PC-3 (cell line): ENCODE measurements at regions not wholly inside any gene's neighbourhood (a gene's known extent, or its start where the extent isn't known, plus 50 kb on each side); places are given as distances from the start of the nearest gene placed in this dataset.

ENCODE experiments used
- ATAC-seq: fragments of 200-7000 bp; cut with Tn5 transposase; 2 replicates; pipeline ENCODE4 v1.9.1; 2020; ENCODE audit warnings: mild to moderate bottlenecking, moderate library complexity
- BruUV-seq: library from RNA; stranded (reverse); fragments of 400-500 nt; replicated peaks from 2 replicates; lab custom pipeline; 2021; lab: Mats Ljungman, UMichigan
- CTCF ChIA-PET: fragments of 300-600 bp; sonication (Branson Sonifier 250); formaldehyde crosslinking; loops from one replicate; lab custom pipeline; 2022; ENCODE audit warnings: antibody characterized with exemption; lab: Charles Lee
- POLR2A ChIA-PET: fragments of 300-600 bp; sonication (Branson Sonifier 250); formaldehyde crosslinking; loops from one replicate; lab custom pipeline; 2022; ENCODE audit warnings: antibody characterized with exemption; ENCODE audit not compliant: unreplicated experiment; lab: Charles Lee
- DNase-seq: peaks from one replicate; pipeline ENCODE4 v3.0.0-alpha.2; 2015
- H2AFZ ChIP-seq: fragments of 300-600 bp; sonication (generic); 2 replicates; pipeline ENCODE4 v1.6.0; 2016; ENCODE audit warnings: antibody characterized with exemption, low read length
- H3F3A ChIP-seq: fragments of 300-600 bp; sonication (generic); one replicate; pipeline ENCODE4 v1.6.0; 2017; ENCODE audit warnings: antibody characterized with exemption, low read length, control low read depth, mild to moderate bottlenecking; ENCODE audit not compliant: unreplicated experiment
- H3K27ac ChIP-seq: fragments of 300-600 bp; sonication (generic); 2 replicates; pipeline ENCODE4 v1.5.1; 2016; ENCODE audit warnings: mild to moderate bottlenecking, low read length
- H3K27me3 ChIP-seq: fragments of 300-600 bp; sonication (generic); 2 replicates; pipeline ENCODE4 v1.6.1; 2016; ENCODE audit warnings: low read length, mixed read lengths
- H3K36me3 ChIP-seq: fragments of 300-600 bp; sonication (generic); 2 replicates; pipeline ENCODE4 v1.6.1; 2016; ENCODE audit warnings: low read depth, mixed run types, low read length, mixed read lengths
- H3K4me1 ChIP-seq: fragments of 300-600 bp; sonication (generic); 2 replicates; pipeline ENCODE4 v1.5.1; 2016; ENCODE audit warnings: low read length; ENCODE audit not compliant: insufficient read depth
- H3K4me2 ChIP-seq: fragments of 300-600 bp; sonication (generic); 2 replicates; pipeline ENCODE4 v1.6.0; 2016; ENCODE audit warnings: low read length
- H3K4me3 ChIP-seq: fragments of 300-600 bp; sonication (generic); 2 replicates; pipeline ENCODE4 v1.5.1; 2016; ENCODE audit warnings: mild to moderate bottlenecking, low read length, mixed read lengths
- H3K79me2 ChIP-seq: fragments of 300-600 bp; sonication (generic); 2 replicates; pipeline ENCODE4 v1.6.1; 2017; ENCODE audit warnings: low read length, mixed read lengths
- H3K9ac ChIP-seq: fragments of 300-600 bp; sonication (generic); 2 replicates; pipeline ENCODE4 v1.6.0; 2016; ENCODE audit warnings: mild to moderate bottlenecking, low read length
- H3K9me2 ChIP-seq: fragments of 300-600 bp; sonication (generic); replicated peaks from 2 replicates; pipeline ENCODE4 v1.6.1; 2016; ENCODE audit warnings: mixed run types, low read length, mixed read lengths
- H3K9me3 ChIP-seq: fragments of 300-600 bp; sonication (generic); 2 replicates; pipeline ENCODE4 v1.6.1; 2016; ENCODE audit warnings: low read length, mixed read lengths
- H4K20me1 ChIP-seq: fragments of 300-600 bp; sonication (generic); 2 replicates; pipeline ENCODE4 v1.6.1; 2016; ENCODE audit warnings: low read length, mixed read lengths
- CTCF ChIP-seq: fragments of 300-600 bp; sonication (generic); conservative IDR thresholded peaks from 2 replicates; pipeline ENCODE4 v1.5.1; 2017; ENCODE audit warnings: antibody characterized with exemption, low read depth, mild to moderate bottlenecking, low read length
- EZH2 ChIP-seq: fragments of 300-600 bp; sonication (generic); IDR thresholded peaks from one replicate; pipeline ENCODE4 v1.6.1; 2017; ENCODE audit warnings: antibody characterized with exemption, mild to moderate bottlenecking, low read length; ENCODE audit not compliant: unreplicated experiment
- EZH2phosphoT487 ChIP-seq: fragments of 300-600 bp; sonication (generic); IDR thresholded peaks from 2 replicates; pipeline ENCODE4 v1.6.1; 2018; ENCODE audit warnings: mild to moderate bottlenecking, antibody characterized with exemption, low read length, borderline replicate concordance
- intact Hi-C: fragments of 100-400 bp; cut with micrococcal nuclease; formaldehyde crosslinking; loops from 2 replicates; pipeline ENCODE4 v1.9.0; 2023

DNA sequence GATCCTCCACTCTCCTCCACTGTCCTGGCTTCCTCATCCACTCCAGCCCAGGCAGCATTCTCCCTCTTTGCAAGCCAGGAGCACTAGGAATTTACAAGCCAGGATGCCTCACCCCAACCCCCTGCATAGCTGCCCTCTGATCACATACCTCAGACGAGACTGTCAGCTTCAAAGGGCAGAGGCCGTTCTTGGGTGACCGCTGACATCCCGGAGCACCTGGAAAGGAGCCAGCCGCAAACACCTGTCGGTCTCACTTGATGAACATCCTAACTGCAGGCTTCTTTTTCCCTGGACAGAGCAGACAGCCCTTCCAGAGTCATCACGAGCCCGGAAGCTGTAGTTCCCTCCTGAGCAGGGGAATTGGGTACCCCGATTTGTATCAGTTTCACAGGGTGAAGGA, 451.3 kb upstream of the B3GAT1 start:
- Histone ChIP-seq H3K4me1 (no peaks in the 10 kb centered on the region), H3K4me3 (no peak overlapping the region), H3K9me3 (0 out of 2 replicates have a peak, but pooled peaks cover 4% of the 10 kb centered on the region), H3K9me2 (no peaks in the 10 kb centered on the region), H3K36me3 (no peaks in the 10 kb centered on the region), H4K20me1 (no peaks in the 10 kb centered on the region), H3K79me2 (no peaks in the 10 kb centered on the region), H3F3A (no peaks in the 10 kb centered on the region), H3K9ac (no peak overlapping the region), H2AFZ (no peak overlapping the region), H3K27me3 (peaks cover 29% of the 10 kb centered on the region), H3K27ac (no peak overlapping the region), H3K4me2 (no peak overlapping the region)
- TF ChIP-seq EZH2 (no peak), EZH2phosphoT487 (no peak), CTCF (no peak)
- no peak for ATAC-seq
- BruUV-seq = no TSS peak
- intact Hi-C loops = no loop called here
- DNase-seq = no peak
- ChIA-PET POLR2A (no interaction called here), CTCF (no interaction called here)

- Histone ChIP-seq H3K9ac (no peak overlapping the region), H3K36me3 (no peaks in the 10 kb centered on the region), H3K9me2 (no peaks in the 10 kb centered on the region), H4K20me1 (no peaks in the 10 kb centered on the region), H3K27me3 (peaks cover 29% of the 10 kb centered on the region), H3F3A (no peaks in the 10 kb centered on the region), H3K79me2 (no peaks in the 10 kb centered on the region), H3K4me1 (no peaks in the 10 kb centered on the region), H2AFZ (no peak overlapping the region), H3K27ac (no peak overlapping the region), H3K9me3 (0 out of 2 replicates have a peak, but pooled peaks cover 4% of the 10 kb centered on the region), H3K4me3 (no peak overlapping the region), H3K4me2 (no peak overlapping the region)
- ChIA-PET POLR2A (no interaction called here), CTCF (no interaction called here)
- DNase-seq = no peak
- no peak for ATAC-seq
- BruUV-seq = no TSS peak
- intact Hi-C loops = no loop called here
- TF ChIP-seq EZH2phosphoT487 (no peak), EZH2 (no peak), CTCF (no peak)
Measured at GRCh38 chr11:134862587-134863195, 450.6 kb upstream of the B3GAT1 start.

DNA sequence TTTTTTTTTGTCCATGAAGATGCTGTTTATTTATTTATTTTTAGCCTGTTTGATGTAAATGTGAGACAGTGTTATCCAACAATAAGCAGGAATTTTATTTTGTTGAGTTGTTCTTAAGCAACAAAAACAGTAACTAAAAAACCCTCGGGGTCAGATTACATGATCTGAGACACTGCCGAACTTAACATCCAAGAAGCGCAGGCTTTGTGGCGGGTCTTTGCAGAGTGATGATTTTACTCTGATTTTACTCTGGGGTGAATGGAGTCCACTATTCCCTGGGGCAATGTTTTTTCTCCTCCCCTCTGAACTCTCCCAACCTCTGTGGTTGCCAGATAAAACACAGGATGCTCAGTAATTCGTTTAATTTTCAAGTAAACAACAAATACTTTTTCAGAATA, 450.1 kb upstream of the B3GAT1 start:
- H3K9me3 ChIP-seq = 0 out of 2 replicates have a peak, but pooled peaks cover 4% of the 10 kb centered on the region
- no peak overlapping the region for H3K27ac ChIP-seq
- H3K27me3 ChIP-seq = peaks cover 28% of the 10 kb centered on the region
- TF ChIP-seq CTCF = no peak
- no peak for TF ChIP-seq EZH2phosphoT487
- no peak for TF ChIP-seq EZH2
- intact Hi-C loops = no loop called here
- ChIA-PET CTCF (no interaction called here), POLR2A (interaction anchor here (0.6 kb wide), 1 partner anchor 16 kb away, joined by 4 read pairs; no protein-coding TSS in a partner anchor)
- no peak overlapping the region for H3K4me2 ChIP-seq
- ATAC-seq = no peak
- no peak overlapping the region for H3K9ac ChIP-seq
- H3K79me2 ChIP-seq = no peaks in the 10 kb centered on the region
- no peak overlapping the region for H3K4me3 ChIP-seq
- H3F3A ChIP-seq = no peaks in the 10 kb centered on the region
- no peak overlapping the region for H2AFZ ChIP-seq
- H3K4me1 ChIP-seq = no peaks in the 10 kb centered on the region
- no TSS peak for BruUV-seq
- H3K9me2 ChIP-seq = no peaks in the 10 kb centered on the region
- DNase-seq = no peak
- H3K36me3 ChIP-seq = no peaks in the 10 kb centered on the region
- no peaks in the 10 kb centered on the region for H4K20me1 ChIP-seq
